ENCODE measurements at regions not wholly inside any gene's neighbourhood (a gene's known extent, or its start where the extent isn't known, plus 50 kb on each side); places are given as distances from the start of the nearest gene placed in this dataset.

DNA sequence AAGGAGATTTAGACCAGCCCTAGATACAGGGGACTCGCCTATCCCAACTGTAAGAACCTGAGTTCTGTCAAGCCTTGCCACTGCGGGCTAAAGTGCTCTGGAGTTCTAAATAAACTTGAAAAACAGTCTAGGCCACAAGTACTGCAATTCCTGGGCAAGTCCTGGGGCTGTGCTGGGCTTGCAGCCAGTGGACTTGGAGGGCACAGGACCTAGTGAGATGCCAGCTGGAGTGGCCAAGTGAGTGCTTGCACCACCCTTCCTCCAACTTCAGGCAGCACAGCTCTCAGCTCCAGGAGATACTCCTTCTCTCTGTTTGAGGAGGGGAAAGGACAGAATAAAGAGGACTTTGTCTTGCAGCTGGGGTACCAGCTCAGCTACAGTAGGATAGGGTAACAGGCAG, 307.6 kb upstream of the FBXO33 start:
- TF ChIP-seq, protein P1, sequence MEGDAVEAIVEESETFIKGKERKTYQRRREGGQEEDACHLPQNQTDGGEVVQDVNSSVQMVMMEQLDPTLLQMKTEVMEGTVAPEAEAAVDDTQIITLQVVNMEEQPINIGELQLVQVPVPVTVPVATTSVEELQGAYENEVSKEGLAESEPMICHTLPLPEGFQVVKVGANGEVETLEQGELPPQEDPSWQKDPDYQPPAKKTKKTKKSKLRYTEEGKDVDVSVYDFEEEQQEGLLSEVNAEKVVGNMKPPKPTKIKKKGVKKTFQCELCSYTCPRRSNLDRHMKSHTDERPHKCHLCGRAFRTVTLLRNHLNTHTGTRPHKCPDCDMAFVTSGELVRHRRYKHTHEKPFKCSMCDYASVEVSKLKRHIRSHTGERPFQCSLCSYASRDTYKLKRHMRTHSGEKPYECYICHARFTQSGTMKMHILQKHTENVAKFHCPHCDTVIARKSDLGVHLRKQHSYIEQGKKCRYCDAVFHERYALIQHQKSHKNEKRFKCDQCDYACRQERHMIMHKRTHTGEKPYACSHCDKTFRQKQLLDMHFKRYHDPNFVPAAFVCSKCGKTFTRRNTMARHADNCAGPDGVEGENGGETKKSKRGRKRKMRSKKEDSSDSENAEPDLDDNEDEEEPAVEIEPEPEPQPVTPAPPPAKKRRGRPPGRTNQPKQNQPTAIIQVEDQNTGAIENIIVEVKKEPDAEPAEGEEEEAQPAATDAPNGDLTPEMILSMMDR (conservative IDR thresholded peaks at IDR 0.05; ENCODE audit: low read depth, low read length) = no peak
- no peak for DNase-seq (ENCODE audit: low read depth)
- H3K4me3 ChIP-seq (ENCODE audit: low read length) = no peak overlapping the region

DNA sequence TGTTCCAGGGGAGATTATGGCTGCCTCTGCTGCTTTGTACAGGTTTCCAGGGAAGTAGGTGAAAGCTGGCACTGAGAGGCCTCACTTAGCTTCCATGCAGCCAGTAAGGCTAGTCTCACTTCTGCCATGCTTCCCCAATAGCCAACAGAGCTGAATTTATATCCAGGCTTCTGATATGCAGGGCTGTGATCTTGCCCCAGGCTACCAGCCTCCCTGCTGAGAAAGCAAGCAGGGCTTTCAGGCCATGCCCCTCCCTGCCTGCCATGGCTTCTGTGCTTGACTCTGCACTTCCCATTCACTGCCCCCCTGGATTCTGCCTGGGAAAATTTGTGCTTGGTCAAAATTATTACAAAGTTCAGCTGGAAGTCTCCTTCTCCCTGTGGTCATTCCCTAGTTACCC, 302.1 kb upstream of the FBXO33 start:
- TF ChIP-seq, protein P1 (conservative IDR thresholded peaks at IDR 0.05; ENCODE audit: low read depth, low read length) = no peak
- H3K4me3 ChIP-seq (ENCODE audit: low read length) = no peak overlapping the region
- no peak for DNase-seq (ENCODE audit: low read depth)

DNA sequence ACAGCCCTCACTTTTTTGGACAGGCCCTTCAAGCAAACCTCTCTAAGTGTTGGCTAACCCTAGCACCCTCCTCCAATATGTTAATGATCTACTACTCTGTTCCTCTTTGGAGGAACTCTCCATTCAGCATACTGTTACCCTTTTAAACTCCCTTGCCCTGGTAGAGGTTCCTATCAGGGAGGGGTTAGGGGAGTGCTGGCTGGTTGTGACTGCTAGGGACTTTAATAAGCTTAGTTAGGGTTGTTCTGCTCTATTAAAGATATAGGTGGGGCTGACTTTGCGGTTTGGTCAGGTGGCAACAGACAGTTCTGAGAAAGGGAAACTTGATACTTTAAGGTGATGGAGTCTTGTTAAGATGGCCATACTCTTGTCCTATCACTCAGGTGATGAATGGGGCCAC, 301.5 kb upstream of the FBXO33 start:
- DNase-seq (ENCODE audit: low read depth) = no peak
- no peak overlapping the region for H3K4me3 ChIP-seq (ENCODE audit: low read length)
- TF ChIP-seq, protein P1 (conservative IDR thresholded peaks at IDR 0.05; ENCODE audit: low read depth, low read length) = no peak

DNA sequence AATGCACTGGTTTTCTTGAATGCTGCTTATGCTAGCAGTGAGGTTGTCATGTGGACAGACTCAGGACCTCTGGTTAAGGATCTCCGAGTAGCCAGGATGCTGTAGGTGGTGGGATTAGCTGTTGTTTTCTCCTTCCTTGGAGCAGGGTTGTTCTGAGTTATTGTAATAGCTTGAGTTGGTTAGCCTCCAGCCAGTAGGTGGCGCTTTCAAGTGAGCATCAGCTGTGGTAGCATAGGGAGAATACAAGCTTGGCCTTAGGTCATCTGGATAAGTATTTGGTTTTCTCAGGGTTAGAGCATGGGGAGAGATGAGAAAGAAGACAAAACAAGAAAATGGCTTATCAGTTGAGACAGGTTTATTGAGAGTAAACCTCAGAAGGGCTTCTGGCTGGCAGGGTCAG, 299.7 kb upstream of the FBXO33 start:
- TF ChIP-seq, protein P1 (conservative IDR thresholded peaks at IDR 0.05; ENCODE audit: low read depth, low read length) = peak; percentile 32
- DNase-seq (ENCODE audit: low read depth) = no peak
- H3K4me3 ChIP-seq (ENCODE audit: low read length) = no peak overlapping the region

DNA sequence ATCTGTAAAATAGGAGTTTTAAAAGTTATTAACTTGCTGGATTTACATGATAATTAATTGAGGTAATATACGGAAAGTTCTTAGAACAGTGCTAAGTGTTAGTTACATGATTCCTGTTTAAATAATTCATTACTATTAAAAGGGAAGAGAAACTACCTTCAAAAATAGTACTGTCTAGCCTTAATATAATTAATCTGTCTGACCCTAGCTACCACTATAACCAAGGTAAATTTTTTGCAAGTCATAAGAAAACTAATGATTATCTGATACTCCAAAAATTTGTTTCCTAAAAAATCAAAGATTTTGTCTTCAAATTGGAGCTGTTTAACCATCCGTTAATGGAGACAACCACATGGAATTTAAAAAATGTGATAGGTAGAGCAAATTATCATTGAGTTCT, 294.3 kb upstream of the FBXO33 start:
- no peak overlapping the region for H3K4me3 ChIP-seq (ENCODE audit: low read length)
- DNase-seq (ENCODE audit: low read depth) = no peak
- TF ChIP-seq, protein P1 (conservative IDR thresholded peaks at IDR 0.05; ENCODE audit: low read depth, low read length) = no peak

DNA sequence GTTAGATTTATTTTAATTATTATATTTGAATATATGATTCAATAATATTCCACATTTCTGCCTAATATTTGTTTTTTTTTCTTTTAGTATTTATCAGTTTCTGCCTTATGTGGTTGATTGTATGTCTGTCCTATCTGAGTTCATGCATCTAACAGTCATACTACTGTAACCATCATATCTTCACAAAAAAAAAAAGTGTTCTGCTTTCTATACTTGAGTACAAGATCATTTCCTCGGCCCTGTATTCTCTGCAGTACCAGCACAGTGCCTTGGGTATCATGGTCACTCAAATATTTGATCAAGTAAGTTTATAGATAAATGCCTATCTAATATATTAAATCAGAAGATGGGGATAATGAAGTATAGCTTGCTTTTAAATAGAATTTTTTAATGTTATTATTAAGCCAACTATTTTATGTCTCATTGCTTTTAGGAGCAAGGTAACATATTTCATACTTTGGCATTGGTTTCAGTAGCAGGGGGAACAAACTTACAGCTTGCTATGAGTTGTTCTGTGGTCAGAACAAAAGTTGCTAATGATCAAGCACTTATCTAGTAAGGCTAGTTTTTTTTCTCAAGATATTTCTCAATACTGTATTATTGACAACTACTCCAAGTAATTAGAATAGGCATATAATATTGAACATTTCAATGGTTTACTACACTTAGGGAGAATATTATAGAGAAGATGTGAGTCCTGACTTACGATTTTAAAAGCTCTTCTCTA, 290.5 kb upstream of the FBXO33 start:
- no peak overlapping the region for H3K4me3 ChIP-seq (ENCODE audit: low read length)
- no peak for DNase-seq (ENCODE audit: low read depth)
- TF ChIP-seq, protein P1 (conservative IDR thresholded peaks at IDR 0.05; ENCODE audit: low read depth, low read length) = no peak

DNA sequence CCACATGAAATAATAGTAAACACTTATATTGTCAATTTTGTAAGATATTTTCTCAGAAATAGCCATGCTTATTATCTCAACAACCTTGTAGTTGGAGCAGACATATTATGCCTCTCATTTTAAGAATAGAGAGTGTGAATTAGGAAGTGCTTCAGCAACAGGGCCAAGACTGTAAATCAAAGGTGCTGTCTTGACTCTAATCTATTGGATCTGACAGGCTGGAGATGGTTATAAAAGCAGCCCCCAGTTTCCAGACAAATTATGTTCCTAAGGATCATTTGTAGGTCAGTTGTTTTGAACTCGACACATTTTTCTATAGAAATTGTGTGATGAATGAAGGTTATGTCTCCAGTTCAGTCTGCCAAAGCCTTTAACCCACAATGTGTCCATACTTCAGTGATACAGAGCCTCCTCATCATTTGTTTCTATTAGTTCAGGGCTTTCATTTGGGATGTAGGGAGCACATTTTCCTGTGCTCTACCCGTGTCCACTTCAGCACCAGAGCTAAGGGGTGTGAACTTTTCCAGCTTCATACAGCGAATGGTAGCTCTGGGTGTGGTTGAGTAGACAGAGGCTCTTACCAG, 284.8 kb upstream of the FBXO33 start:
- TF ChIP-seq, protein P1 (conservative IDR thresholded peaks at IDR 0.05; ENCODE audit: low read depth, low read length) = no peak
- no peak for DNase-seq (ENCODE audit: low read depth)

More for the DNA sequence above, 284.8 kb upstream of the FBXO33 start:
- H3K4me3 ChIP-seq (ENCODE audit: low read length) = no peak overlapping the region
